ENCODE measurements at regions not wholly inside any gene's neighbourhood (a gene's known extent, or its start where the extent isn't known, plus 50 kb on each side); places are given as distances from the start of the nearest gene placed in this dataset.

GRCh38 chr3:59247402-59247841 is 197.6 kb upstream of the CFAP20DC start:
- TF ChIP-seq POLR2AphosphoS5 (IDR thresholded peaks at IDR 0.05; ENCODE audit: low read depth, low read length) (no peak), FOXP2 (optimal IDR thresholded peaks at IDR 0.05; ENCODE audit: borderline replicate concordance, extremely low read depth, extremely low read length, insufficient read depth) (no peak), REST (IDR thresholded peaks at IDR 0.05; ENCODE audit: insufficient read depth in 1 of 2, low read depth in 2 of 2, low read length in 2 of 2) (no peak), SIN3A (IDR thresholded peaks at IDR 0.05; ENCODE audit: borderline replicate concordance, insufficient read depth, low read length) (no peak), TAF1 (IDR thresholded peaks at IDR 0.05; ENCODE audit: borderline replicate concordance, insufficient read depth, low read length) (no peak)

- TF ChIP-seq POLR2AphosphoS5 (IDR thresholded peaks at IDR 0.05; ENCODE audit: low read depth, low read length) (no peak), SIN3A (IDR thresholded peaks at IDR 0.05; ENCODE audit: borderline replicate concordance, insufficient read depth, low read length) (no peak), FOXP2 (optimal IDR thresholded peaks at IDR 0.05; ENCODE audit: borderline replicate concordance, extremely low read depth, extremely low read length, insufficient read depth) (no peak), TAF1 (IDR thresholded peaks at IDR 0.05; ENCODE audit: borderline replicate concordance, insufficient read depth, low read length) (no peak), REST (IDR thresholded peaks at IDR 0.05; ENCODE audit: insufficient read depth in 1 of 2, low read depth in 2 of 2, low read length in 2 of 2) (no peak)
Measured at GRCh38 chr3:59246719-59247401, 197.0 kb upstream of the CFAP20DC start.

- TF ChIP-seq POLR2AphosphoS5 (IDR thresholded peaks at IDR 0.05; ENCODE audit: low read depth, low read length): no peak
- no peak for TF ChIP-seq SIN3A (IDR thresholded peaks at IDR 0.05; ENCODE audit: borderline replicate concordance, insufficient read depth, low read length)
- TF ChIP-seq REST (IDR thresholded peaks at IDR 0.05; ENCODE audit: insufficient read depth in 1 of 2, low read depth in 2 of 2, low read length in 2 of 2): no peak
- TF ChIP-seq TAF1 (IDR thresholded peaks at IDR 0.05; ENCODE audit: borderline replicate concordance, insufficient read depth, low read length): no peak
Measured at GRCh38 chr3:59245859-59246501, 196.2 kb upstream of the CFAP20DC start.

GRCh38 chr3:59245300-59245858 is 195.6 kb upstream of the CFAP20DC start:
- TF ChIP-seq POLR2AphosphoS5 (IDR thresholded peaks at IDR 0.05; ENCODE audit: low read depth, low read length) (no peak), FOXP2 (optimal IDR thresholded peaks at IDR 0.05; ENCODE audit: borderline replicate concordance, extremely low read depth, extremely low read length, insufficient read depth) (no peak), TAF1 (IDR thresholded peaks at IDR 0.05; ENCODE audit: borderline replicate concordance, insufficient read depth, low read length) (no peak), REST (IDR thresholded peaks at IDR 0.05; ENCODE audit: insufficient read depth in 1 of 2, low read depth in 2 of 2, low read length in 2 of 2) (no peak), SIN3A (IDR thresholded peaks at IDR 0.05; ENCODE audit: borderline replicate concordance, insufficient read depth, low read length) (no peak)
